ENCODE measurements at regions not wholly inside any gene's neighbourhood (a gene's known extent, or its start where the extent isn't known, plus 50 kb on each side); places are given as distances from the start of the nearest gene placed in this dataset.

GRCh38 chr15:39369768-39370167 is 211.1 kb upstream of the THBS1 start:
- TF ChIP-seq POLR2A (IDR thresholded peaks at IDR 0.05): no peak
- TF ChIP-seq, protein P1, sequence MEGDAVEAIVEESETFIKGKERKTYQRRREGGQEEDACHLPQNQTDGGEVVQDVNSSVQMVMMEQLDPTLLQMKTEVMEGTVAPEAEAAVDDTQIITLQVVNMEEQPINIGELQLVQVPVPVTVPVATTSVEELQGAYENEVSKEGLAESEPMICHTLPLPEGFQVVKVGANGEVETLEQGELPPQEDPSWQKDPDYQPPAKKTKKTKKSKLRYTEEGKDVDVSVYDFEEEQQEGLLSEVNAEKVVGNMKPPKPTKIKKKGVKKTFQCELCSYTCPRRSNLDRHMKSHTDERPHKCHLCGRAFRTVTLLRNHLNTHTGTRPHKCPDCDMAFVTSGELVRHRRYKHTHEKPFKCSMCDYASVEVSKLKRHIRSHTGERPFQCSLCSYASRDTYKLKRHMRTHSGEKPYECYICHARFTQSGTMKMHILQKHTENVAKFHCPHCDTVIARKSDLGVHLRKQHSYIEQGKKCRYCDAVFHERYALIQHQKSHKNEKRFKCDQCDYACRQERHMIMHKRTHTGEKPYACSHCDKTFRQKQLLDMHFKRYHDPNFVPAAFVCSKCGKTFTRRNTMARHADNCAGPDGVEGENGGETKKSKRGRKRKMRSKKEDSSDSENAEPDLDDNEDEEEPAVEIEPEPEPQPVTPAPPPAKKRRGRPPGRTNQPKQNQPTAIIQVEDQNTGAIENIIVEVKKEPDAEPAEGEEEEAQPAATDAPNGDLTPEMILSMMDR (IDR thresholded peaks at IDR 0.05): no peak

All from vagina (tissue), 2 donors.